ENCODE measurements at regions not wholly inside any gene's neighbourhood (a gene's known extent, or its start where the extent isn't known, plus 50 kb on each side); places are given as distances from the start of the nearest gene placed in this dataset.

GRCh38 chr6:131363947-131364834 lies 208.8 kb upstream of the ARG1 start:
- TF ChIP-seq CTCF (IDR thresholded peaks at IDR 0.05), result no peak

GRCh38 chr6:131366223-131366622 lies 206.8 kb upstream of the ARG1 start:
- Histone ChIP-seq H3K4me1 (peaks cover 7% of the 10 kb centered on the region), H3K9me3 (no peaks in the 10 kb centered on the region), H3K36me3 (no peaks in the 10 kb centered on the region), H3K9ac (ENCODE audit: low read depth in 2 of 2, low read length in 2 of 2) (no peak overlapping the region), H3K4me3 (no peak overlapping the region), H3K27ac (peak overlapping the region; percentile 28), H3K27me3 (no peaks in the 10 kb centered on the region)
- intact Hi-C loops (cut with DNase I), result no loop called here
- TF ChIP-seq CTCF (IDR thresholded peaks at IDR 0.05), result no peak
- DNase-seq, result no peak

More at GRCh38 chr6:131363947-131364834, 208.8 kb upstream of the ARG1 start:
- Histone ChIP-seq H3K36me3 (no peaks in the 10 kb centered on the region), H3K27ac (no peak overlapping the region), H3K27me3 (no peaks in the 10 kb centered on the region), H3K4me1 (peaks cover 7% of the 10 kb centered on the region), H3K9ac (ENCODE audit: low read depth in 2 of 2, low read length in 2 of 2) (no peak overlapping the region), H3K4me3 (no peak overlapping the region), H3K9me3 (no peaks in the 10 kb centered on the region)
- intact Hi-C loops (cut with DNase I), result no loop called here
- no peak for DNase-seq

- no peak overlapping the region for H3K4me3 ChIP-seq
- DNase-seq, result peak; percentile 72
- H3K9me3 ChIP-seq, result no peaks in the 10 kb centered on the region
- peaks cover 7% of the 10 kb centered on the region for H3K4me1 ChIP-seq
- TF ChIP-seq CTCF (IDR thresholded peaks at IDR 0.05), result no peak
- H3K27ac ChIP-seq, result peak overlapping the region; percentile 71
- H3K27me3 ChIP-seq, result no peaks in the 10 kb centered on the region
- intact Hi-C loops (cut with DNase I), result no loop called here
- no peaks in the 10 kb centered on the region for H3K36me3 ChIP-seq
- no peak overlapping the region for H3K9ac ChIP-seq (ENCODE audit: low read depth in 2 of 2, low read length in 2 of 2)
Observed at GRCh38 chr6:131367206-131367873, 205.7 kb upstream of the ARG1 start.

DNA sequence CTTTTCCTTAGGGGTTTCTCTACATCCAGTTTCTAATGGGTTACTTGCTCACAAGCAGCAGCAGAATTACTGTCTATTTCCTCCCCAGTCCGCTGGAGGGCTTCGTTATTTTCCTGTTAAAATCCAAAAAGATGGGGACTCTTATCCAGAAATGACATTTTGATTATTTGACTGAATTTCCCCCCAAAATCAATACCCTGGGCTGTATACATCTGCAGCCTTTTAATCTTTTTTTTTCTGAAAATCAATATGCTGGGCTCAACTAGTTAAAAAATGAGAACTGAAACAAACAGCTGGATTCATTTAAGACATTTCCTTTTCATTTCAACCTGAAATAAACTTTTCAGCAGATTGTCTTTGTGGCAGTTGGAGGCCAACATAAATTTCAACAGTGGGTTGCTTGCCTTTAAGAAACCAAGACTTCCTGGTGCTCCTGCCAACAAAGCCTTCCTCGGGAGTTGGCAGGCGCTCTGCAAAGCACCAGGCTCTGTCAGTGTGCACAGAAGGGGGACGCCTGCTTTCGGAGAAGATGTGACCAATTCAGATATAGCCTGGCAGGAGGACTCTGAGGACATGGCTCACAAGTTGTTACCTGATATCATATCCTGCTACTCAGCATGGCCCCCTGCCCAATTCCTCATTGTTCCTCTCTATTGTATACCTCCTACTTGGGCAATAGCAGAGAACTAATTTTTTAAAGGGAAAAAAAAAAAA lies 204.7 kb upstream of the ARG1 start:
- peaks cover 7% of the 10 kb centered on the region for H3K4me1 ChIP-seq
- H3K27ac ChIP-seq, result peak overlapping the region; percentile 71
- H3K9me3 ChIP-seq, result no peaks in the 10 kb centered on the region
- H3K27me3 ChIP-seq, result no peaks in the 10 kb centered on the region
- TF ChIP-seq CTCF (IDR thresholded peaks at IDR 0.05), result no peak
- H3K36me3 ChIP-seq, result no peaks in the 10 kb centered on the region
- intact Hi-C loops (cut with DNase I), result no loop called here
- H3K9ac ChIP-seq (ENCODE audit: low read depth in 2 of 2, low read length in 2 of 2), result peak overlapping the region; percentile 20 to 38
- peak; percentile 80 for DNase-seq
- no peak overlapping the region for H3K4me3 ChIP-seq

DNA sequence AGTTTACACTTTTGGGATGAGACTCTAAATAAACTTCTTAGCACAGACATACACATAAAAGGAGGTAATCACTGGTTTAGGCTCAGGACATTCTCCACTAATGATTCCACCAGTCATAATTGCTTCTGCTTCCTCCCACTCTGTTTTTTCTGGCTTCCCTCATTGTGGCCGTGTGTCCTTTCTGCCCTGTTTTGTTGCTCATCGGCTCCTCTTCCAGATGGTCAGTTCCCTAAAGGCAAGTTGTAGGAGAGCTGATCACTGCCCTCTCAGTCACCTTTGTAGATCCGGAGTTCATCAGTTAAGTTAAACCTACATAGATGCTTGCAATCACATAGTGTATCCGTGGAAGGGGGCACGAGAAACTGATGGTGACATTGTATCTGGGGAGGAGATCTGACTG lies 200.5 kb upstream of the ARG1 start:
- H3K9ac ChIP-seq (ENCODE audit: low read depth in 2 of 2, low read length in 2 of 2), result no peak overlapping the region
- no peak for DNase-seq
- H3K4me1 ChIP-seq, result peaks cover 7% of the 10 kb centered on the region
- no peaks in the 10 kb centered on the region for H3K36me3 ChIP-seq
- no peaks in the 10 kb centered on the region for H3K27me3 ChIP-seq
- intact Hi-C loops (cut with DNase I), result no loop called here
- no peak overlapping the region for H3K4me3 ChIP-seq
- TF ChIP-seq CTCF (IDR thresholded peaks at IDR 0.05), result no peak
- H3K9me3 ChIP-seq, result no peaks in the 10 kb centered on the region
- no peak overlapping the region for H3K27ac ChIP-seq
